ENCODE measurements at regions not wholly inside any gene's neighbourhood (a gene's known extent, or its start where the extent isn't known, plus 50 kb on each side); places are given as distances from the start of the nearest gene placed in this dataset.
"Not testable (repeated sequence)": the region's sequence is repeated elsewhere in the genome, so short reads cannot be mapped to it uniquely, and the experiment has no call there.

DNA sequence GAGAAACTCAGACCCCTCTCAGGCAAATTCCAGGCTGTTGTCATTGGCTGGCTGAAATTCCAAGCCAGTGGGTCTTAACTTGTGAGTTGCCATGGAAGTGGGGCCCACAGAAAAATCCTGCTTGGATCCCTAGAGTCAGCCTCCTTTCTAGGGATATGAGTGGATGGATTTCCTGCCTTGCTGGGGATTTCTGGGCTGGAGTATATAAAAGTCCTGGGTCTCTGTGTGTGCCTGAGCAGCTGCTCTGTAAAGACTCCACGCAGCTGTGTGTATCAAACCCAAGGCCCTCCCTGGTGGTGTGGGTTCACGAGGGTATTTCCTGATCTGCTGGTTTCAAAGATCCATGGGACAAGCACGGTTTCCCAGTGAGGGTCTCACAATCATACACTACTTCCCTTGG is 1077.1 kb downstream of the SLC16A7 start:
- DNase-seq: no peak
- in situ Hi-C loops (cut with HindIII; ENCODE audit: low pct_ligation_motif_present, low pct_unique_long_range_greater_than_20kb, low sequenced_read_pairs): no loop called here

DNA sequence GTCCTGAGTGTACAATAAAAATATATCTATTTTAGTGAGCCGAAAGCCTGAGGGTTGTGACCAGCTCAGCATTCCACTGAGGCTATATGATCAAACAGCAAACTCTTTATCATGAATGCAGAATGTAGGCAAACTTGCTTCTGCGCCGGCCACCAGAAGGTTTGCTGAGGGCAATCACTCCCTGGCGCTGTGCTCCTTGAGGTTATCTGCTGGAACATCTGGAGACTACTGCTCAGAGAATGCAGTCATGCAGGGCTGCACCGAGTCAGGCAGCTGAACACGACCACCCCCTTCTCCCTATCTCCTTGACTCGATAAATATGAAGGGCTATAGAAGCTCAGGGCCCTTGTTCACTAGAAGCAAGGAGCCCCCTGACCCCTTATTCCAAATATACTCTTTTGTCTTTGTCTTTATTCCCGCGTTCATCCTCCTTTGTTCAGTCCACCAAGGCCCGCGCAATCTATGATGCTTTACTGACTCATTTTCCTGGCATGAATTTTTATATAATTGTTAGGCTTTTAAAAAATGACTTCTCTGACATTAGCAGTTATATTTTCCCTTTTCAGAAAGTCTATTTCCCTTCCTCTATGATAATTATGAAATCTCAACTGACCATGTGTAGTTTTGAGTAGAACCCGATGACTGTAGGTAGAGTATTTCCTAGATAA is 1089.3 kb downstream of the SLC16A7 start:
- no peak for DNase-seq
- in situ Hi-C loops (cut with HindIII; ENCODE audit: low pct_ligation_motif_present, low pct_unique_long_range_greater_than_20kb, low sequenced_read_pairs): no loop called here

- peak; percentile 29 for DNase-seq
- in situ Hi-C loops (cut with HindIII; ENCODE audit: low pct_ligation_motif_present, low pct_unique_long_range_greater_than_20kb, low sequenced_read_pairs): no loop called here
These were observed 1093.3 kb downstream of the SLC16A7 start for GRCh38 chr12:60689137-60689536.

- in situ Hi-C loops (cut with HindIII; ENCODE audit: low pct_ligation_motif_present, low pct_unique_long_range_greater_than_20kb, low sequenced_read_pairs): no loop called here
- DNase-seq: no peak
These were observed 1097.3 kb downstream of the SLC16A7 start for GRCh38 chr12:60693019-60693626.

DNA sequence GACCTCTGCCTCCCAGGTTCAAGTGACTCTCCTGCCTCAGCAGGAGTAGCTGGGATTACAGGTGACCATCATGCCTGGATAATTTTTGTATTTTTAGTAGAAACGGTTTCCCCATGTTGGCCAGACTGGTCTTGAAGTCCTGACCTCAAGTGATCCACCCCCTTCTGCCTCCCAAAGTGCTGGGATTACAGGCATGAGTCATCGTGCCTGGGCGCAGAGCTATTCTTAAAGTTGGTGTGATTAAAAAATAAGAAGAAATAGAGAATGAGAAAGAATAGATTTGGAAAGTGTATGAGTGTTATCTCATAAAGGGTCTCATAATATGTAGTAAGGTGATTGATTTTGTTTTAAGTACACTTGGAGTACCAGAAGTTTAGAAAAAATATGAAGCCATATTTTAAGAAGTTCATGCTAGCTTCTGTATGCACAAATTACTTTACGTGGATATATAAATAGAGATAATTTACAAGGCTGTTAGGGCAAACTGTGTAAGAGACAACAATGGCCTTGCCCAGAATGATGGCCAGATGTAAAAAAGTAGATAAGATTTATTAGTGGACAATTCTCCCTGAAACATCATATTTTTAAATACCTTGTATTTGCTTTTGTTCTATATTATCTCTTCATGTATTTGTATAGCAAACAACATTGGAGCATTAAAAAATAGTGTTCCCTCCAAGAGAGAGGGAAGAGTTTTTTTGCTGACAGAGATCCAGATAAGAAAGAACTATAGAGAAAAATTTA is 1108.5 kb downstream of the SLC16A7 start:
- in situ Hi-C loops (cut with HindIII; ENCODE audit: low pct_ligation_motif_present, low pct_unique_long_range_greater_than_20kb, low sequenced_read_pairs): no loop called here
- no peak for DNase-seq

- DNase-seq: no peak
- in situ Hi-C loops (cut with HindIII; ENCODE audit: low pct_ligation_motif_present, low pct_unique_long_range_greater_than_20kb, low sequenced_read_pairs): no loop called here
These were observed 1114.4 kb downstream of the SLC16A7 start for GRCh38 chr12:60710246-60710645.

DNA sequence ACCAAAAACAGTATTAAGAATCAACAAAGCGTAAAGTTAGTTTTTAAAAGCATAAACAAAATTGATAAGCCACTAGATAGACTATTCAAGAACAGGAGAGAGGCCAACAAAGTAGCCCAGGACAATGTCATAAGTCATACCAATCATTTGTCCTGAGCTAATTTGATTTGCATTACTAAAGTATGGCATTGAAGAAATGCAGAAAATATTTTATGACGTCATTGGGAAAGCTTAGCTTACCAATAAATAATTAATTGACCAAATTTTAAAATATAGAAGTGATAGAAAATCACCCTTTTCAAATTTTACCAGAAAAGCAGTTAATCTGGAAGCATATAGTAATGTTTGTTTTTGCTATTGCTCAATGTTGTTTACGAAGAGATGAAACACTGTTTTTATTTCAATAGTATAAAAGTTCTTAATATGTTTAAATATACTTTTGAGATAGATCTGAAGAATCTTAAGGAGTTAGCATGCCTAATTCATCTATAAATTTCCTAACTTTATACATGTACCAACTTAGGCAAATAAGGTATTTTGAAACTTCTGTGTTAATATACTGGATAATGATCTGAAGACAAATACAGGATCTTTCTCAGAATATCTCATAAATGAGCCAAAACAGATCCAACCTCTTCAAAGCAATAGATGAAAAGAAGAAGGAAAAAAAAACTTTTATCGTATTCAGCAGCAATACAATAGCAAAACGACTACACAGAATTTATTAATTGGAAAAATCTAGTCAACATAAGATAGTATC is 1118.5 kb downstream of the SLC16A7 start:
- DNase-seq: no peak
- in situ Hi-C loops (cut with HindIII; ENCODE audit: low pct_ligation_motif_present, low pct_unique_long_range_greater_than_20kb, low sequenced_read_pairs): no loop called here

GRCh38 chr12:60724475-60724874 is 1128.6 kb downstream of the SLC16A7 start:
- in situ Hi-C loops (cut with HindIII; ENCODE audit: low pct_ligation_motif_present, low pct_unique_long_range_greater_than_20kb, low sequenced_read_pairs): no loop called here
- DNase-seq: no peak

DNA sequence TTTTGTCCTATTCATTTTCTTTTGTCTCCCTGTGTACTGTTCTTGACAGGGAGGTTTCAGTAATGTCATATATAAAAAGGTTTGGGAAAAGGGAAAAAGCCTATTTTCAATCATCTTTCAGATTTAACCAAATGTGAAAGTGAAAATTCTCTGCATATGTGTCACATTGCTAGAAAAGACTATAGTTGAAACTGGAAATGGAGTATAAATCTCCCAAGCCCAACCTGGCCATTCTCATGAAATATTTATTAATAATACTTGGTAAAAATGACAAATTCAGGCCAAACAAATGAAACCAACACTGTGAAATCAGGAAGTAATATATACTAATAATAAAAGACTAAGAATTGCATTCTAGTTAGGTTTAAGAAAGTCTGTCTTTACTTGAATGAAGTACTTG is 1129.2 kb downstream of the SLC16A7 start:
- in situ Hi-C loops (cut with HindIII; ENCODE audit: low pct_ligation_motif_present, low pct_unique_long_range_greater_than_20kb, low sequenced_read_pairs): no loop called here
- no peak for DNase-seq

DNA sequence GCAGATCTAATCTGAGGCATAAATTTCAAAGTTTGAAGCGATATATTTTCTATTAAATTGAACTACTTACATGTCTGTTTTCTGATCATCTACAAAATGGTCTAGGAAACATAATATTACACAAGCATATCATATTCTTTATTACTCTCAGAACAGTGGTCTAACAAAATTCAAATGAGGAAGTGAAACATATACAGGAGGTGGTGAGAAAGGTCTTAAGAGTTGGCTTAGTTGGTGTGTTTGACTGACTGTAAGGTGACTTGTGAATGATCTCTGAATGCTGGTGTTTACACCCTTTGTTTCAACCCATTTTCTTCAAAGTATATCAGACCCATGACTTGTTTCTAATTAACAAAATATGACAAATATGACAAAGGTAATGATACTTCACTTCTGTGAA is 1156.8 kb downstream of the SLC16A7 start:
- no peak for DNase-seq
- in situ Hi-C loops (cut with HindIII; ENCODE audit: low pct_ligation_motif_present, low pct_unique_long_range_greater_than_20kb, low sequenced_read_pairs): no loop called here

- no peak for DNase-seq
- in situ Hi-C loops (cut with HindIII; ENCODE audit: low pct_ligation_motif_present, low pct_unique_long_range_greater_than_20kb, low sequenced_read_pairs): no loop called here
These were observed 1162.4 kb downstream of the SLC16A7 start for GRCh38 chr12:60758224-60758623.

GRCh38 chr12:60760965-60761364 is 1165.1 kb downstream of the SLC16A7 start:
- DNase-seq: no peak
- in situ Hi-C loops (cut with HindIII; ENCODE audit: low pct_ligation_motif_present, low pct_unique_long_range_greater_than_20kb, low sequenced_read_pairs): no loop called here

- in situ Hi-C loops (cut with HindIII; ENCODE audit: low pct_ligation_motif_present, low pct_unique_long_range_greater_than_20kb, low sequenced_read_pairs): not testable (repeated sequence)
These were observed 1205.3 kb downstream of the SLC16A7 start for GRCh38 chr12:60801166-60801565.

GRCh38 chr12:60803147-60803546 is 1207.3 kb downstream of the SLC16A7 start:
- in situ Hi-C loops (cut with HindIII; ENCODE audit: low pct_ligation_motif_present, low pct_unique_long_range_greater_than_20kb, low sequenced_read_pairs): no loop called here
- DNase-seq: no peak

More at GRCh38 chr12:60801166-60801565, 1205.3 kb downstream of the SLC16A7 start:
- not testable (repeated sequence) for DNase-seq

DNA sequence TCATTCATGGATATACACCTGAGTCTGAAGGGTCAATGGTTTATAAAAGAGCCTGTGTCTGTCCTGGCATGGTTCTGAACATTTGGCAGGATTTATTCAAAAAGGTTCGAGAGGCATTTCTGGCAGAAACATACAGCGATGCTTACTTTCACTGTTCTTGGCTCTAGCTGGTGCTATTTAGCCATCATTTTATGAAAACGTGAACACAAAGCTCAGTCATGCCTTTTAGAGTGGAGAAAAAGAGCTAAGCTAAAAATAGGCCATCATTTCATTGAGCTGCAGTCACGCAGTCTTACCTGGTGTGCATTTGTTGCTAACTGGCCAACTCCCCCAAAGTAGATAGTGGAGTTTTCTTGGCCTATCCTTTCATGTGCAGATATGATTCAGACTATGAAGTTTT is 1209.5 kb downstream of the SLC16A7 start:
- no peak for DNase-seq
- in situ Hi-C loops (cut with HindIII; ENCODE audit: low pct_ligation_motif_present, low pct_unique_long_range_greater_than_20kb, low sequenced_read_pairs): no loop called here

GRCh38 chr12:60819794-60820193 is 1224.0 kb downstream of the SLC16A7 start:
- no peak for DNase-seq
- in situ Hi-C loops (cut with HindIII; ENCODE audit: low pct_ligation_motif_present, low pct_unique_long_range_greater_than_20kb, low sequenced_read_pairs): no loop called here

- no peak for DNase-seq
- in situ Hi-C loops (cut with HindIII; ENCODE audit: low pct_ligation_motif_present, low pct_unique_long_range_greater_than_20kb, low sequenced_read_pairs): no loop called here
These were observed 1226.8 kb downstream of the SLC16A7 start for GRCh38 chr12:60822580-60822979.

DNA sequence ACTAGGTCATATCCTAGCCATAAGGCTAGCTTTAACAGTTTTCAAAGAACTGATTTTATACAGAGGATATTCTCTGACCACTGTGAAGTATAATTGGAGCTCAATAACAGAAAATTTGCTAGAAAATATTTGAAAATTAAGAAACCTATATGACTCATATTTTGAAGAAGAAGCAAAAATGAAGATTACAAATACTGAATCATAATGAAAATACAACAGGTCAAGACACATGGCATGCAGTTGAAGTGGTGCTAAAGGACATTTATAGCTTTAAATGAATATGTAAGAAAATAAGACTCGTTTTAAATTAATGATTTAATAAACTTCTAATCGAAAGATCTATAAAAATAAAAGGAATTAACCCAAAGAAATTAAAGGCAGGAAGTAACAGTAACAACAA is 1234.6 kb downstream of the SLC16A7 start:
- DNase-seq: no peak
- in situ Hi-C loops (cut with HindIII; ENCODE audit: low pct_ligation_motif_present, low pct_unique_long_range_greater_than_20kb, low sequenced_read_pairs): no loop called here

GRCh38 chr12:60832290-60832689 is 1236.5 kb downstream of the SLC16A7 start:
- DNase-seq: no peak
- in situ Hi-C loops (cut with HindIII; ENCODE audit: low pct_ligation_motif_present, low pct_unique_long_range_greater_than_20kb, low sequenced_read_pairs): no loop called here

Measured in ACHN (cell line).